IPS-NIHi11 (cell line): ENCODE measurements at regions not wholly inside any gene's neighbourhood (a gene's known extent, or its start where the extent isn't known, plus 50 kb on each side); places are given as distances from the start of the nearest gene placed in this dataset.

Experiments
- DNase-seq: peaks from one replicate; pipeline ENCODE4 v3.0.0; 2012; ENCODE audit warnings: mixed read lengths, low spot score

DNA sequence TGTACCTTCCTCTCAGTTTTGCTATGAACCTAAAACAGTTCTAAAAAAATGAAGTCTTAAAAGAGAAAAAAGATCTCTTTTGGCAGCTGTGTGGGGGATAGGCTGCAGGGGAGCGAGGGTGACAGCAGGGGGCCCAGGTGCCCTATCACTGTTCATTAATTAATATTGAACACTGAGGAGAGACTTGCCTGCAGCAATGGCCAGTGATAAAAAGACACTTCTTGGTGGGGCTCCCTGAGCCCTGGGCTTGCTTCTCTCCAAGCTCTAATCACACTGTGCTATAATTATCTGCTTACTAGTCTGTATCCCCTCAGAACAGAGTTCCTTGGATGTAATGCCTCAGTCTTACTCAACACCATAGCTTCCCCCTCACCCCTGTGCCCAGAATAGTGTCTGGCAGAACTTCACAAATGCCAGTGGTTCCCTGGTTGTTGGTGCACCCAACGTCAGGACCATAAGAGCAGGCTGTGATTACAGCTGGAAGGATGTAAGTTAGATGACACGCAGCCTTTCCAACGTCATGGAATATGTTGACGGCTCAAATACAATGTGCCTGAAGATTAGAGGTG, 52.0 kb upstream of the IRX6 start:
- no peak for DNase-seq

DNA sequence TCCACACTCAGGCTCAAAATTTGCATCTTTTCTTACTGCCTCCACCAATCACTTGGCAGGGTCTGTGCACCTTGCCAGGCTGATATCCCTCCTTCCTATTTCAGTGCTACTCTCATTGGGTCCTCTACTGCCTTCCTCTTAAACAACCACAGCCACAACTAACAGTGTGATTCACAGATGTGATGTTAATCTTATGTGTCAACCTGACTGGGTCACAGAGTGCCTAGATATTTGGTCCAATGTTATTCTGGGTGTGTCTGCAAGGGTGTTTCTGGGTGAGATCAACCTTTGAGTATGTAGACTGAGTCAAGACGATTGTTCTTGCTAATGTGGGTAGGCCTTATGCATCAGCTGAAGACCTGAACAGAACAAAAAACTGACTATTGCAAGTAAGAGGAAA, 51.3 kb upstream of the IRX6 start:
- DNase-seq, result no peak

DNA sequence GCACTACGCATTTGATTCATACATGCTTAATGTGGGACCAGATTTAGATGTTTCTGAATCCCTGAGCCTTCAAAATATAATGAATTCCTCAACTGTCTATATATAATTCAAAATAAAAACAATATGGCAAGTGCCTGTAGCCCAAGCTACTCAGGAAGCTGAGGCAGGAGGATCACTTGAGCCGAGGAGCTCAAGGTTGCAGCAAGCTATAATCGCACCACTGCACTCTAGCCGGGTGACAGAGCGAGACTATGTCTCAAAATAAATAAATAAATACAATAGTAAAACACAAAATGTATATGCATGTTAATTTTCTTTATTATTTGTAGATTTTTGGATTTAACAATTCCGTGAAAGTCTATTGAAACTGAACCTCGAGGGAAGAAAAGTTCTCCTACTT, 50.6 kb upstream of the IRX6 start:
- no peak for DNase-seq

DNA sequence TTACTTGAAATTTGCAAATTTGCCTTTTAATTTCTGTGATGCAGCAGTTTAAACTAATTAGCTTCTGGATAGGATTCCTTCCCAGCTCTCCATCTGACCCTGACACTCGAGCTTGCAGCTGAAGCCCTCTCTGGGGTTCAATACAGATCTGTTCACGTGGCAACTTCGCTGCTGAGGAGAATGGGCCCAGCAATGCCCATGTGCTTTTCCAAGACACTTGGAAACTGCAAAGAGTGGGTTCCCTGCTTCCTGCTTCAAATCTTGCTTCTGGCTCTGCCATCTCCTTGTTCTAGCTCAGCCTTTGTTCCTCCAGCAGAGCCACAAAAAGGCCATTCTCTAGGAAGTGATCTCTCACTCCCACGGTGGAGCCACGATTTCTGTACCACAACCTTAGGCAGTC, 50.0 kb upstream of the IRX6 start:
- no peak for DNase-seq
